Keratinocyte (primary cell): ENCODE measurements at regions not wholly inside any gene's neighbourhood (a gene's known extent, or its start where the extent isn't known, plus 50 kb on each side); places are given as distances from the start of the nearest gene placed in this dataset.

ENCODE experiments used
- CTCF ChIP-seq, 3 experiments: IDR thresholded peaks in 1 of 3; conservative IDR thresholded peaks in 1 of 3; optimal IDR thresholded peaks in 1 of 3; 2 replicates in 2 of 3; 3 replicates in 1 of 3; pipeline versions ENCODE3 to v1.5.1; 2011; ENCODE audit warnings: low read length in 3 of 3, mild to moderate bottlenecking in 3 of 3, moderate library complexity in 2 of 3, control low read depth in 1 of 3, inconsistent platforms in 1 of 3; ENCODE audit not compliant: insufficient read depth in 2 of 3; ENCODE audit errors: extremely low read depth in 1 of 3
- EZH2 ChIP-seq: IDR thresholded peaks from one replicate; pipeline ENCODE4 v1.6.1; 2012; ENCODE audit warnings: inconsistent platforms, mild to moderate bottlenecking, low read length, moderate library complexity

- TF ChIP-seq CTCF (optimal IDR thresholded peaks at IDR 0.05 in 1 of 3, IDR thresholded peaks at IDR 0.05 in 1 of 3, conservative IDR thresholded peaks at IDR 0.05 in 1 of 3; ENCODE audit: extremely low read depth in 1 of 3, insufficient read depth in 2 of 3, low read length in 3 of 3) (no peak), EZH2 (no peak)
Observed at GRCh38 chr14:101010835-101011234, 107.3 kb upstream of the RTL1 start.
